Ishikawa (cell line): ENCODE measurements at regions not wholly inside any gene's neighbourhood (a gene's known extent, or its start where the extent isn't known, plus 50 kb on each side); places are given as distances from the start of the nearest gene placed in this dataset.

Experiments used
- CEBPB ChIP-seq: IDR thresholded peaks from 2 replicates; pipeline ENCODE4 v1.6.1; 2012
- CREB1 ChIP-seq: IDR thresholded peaks from 2 replicates; pipeline ENCODE4 v1.6.1; 2012; ENCODE audit warnings: low read depth
- EGR1 ChIP-seq: IDR thresholded peaks from 2 replicates; pipeline ENCODE4 v1.6.1; 2012
- EP300 ChIP-seq: IDR thresholded peaks from 2 replicates; pipeline ENCODE4 v1.6.1; 2012; ENCODE audit warnings: borderline replicate concordance
- FOXM1 ChIP-seq: IDR thresholded peaks from 2 replicates; pipeline ENCODE4 v1.6.1; 2012; ENCODE audit warnings: low read depth, borderline replicate concordance
- MAX ChIP-seq: IDR thresholded peaks from 2 replicates; pipeline ENCODE4 v1.6.1; 2012
- NFIC ChIP-seq: IDR thresholded peaks from 2 replicates; pipeline ENCODE4 v1.6.1; 2012
- RAD21 ChIP-seq: IDR thresholded peaks from 2 replicates; pipeline ENCODE4 v1.6.1; 2012; ENCODE audit warnings: low read depth
- REST ChIP-seq: IDR thresholded peaks from 2 replicates; pipeline ENCODE4 v1.6.1; 2012; ENCODE audit warnings: low read depth, mild to moderate bottlenecking
- TAF1 ChIP-seq: IDR thresholded peaks from 2 replicates; pipeline ENCODE4 v1.6.1; 2012; ENCODE audit warnings: low read depth, mild to moderate bottlenecking
- TCF12 ChIP-seq: IDR thresholded peaks from 2 replicates; pipeline ENCODE4 v1.6.1; 2012; ENCODE audit warnings: low read depth
- TEAD4 ChIP-seq: IDR thresholded peaks from 2 replicates; pipeline ENCODE4 v1.6.1; 2012
- USF1 ChIP-seq: IDR thresholded peaks from 2 replicates; pipeline ENCODE4 v1.6.1; 2012
- YY1 ChIP-seq: IDR thresholded peaks from 2 replicates; pipeline ENCODE4 v1.6.1; 2012; ENCODE audit warnings: low read depth
- ZBTB7A ChIP-seq: IDR thresholded peaks from 2 replicates; pipeline ENCODE4 v1.6.1; 2012; ENCODE audit warnings: low read depth

GRCh38 chr17:72569148-72569946, 448.5 kb downstream of the SOX9 start:
- TF ChIP-seq EGR1 (no peak), TCF12 (no peak), RAD21 (no peak), FOXM1 (no peak), ZBTB7A (no peak), NFIC (no peak), EP300 (no peak), TAF1 (no peak), MAX (no peak), USF1 (no peak), YY1 (no peak), REST (no peak), CEBPB (no peak), TEAD4 (no peak), CREB1 (no peak)

- TF ChIP-seq CREB1, result no peak
- TF ChIP-seq NFIC, result no peak
- TF ChIP-seq FOXM1, result no peak
- no peak for TF ChIP-seq REST
- TF ChIP-seq TEAD4, result no peak
- no peak for TF ChIP-seq TCF12
- TF ChIP-seq USF1, result no peak
- TF ChIP-seq EGR1, result no peak
- no peak for TF ChIP-seq TAF1
- TF ChIP-seq YY1, result no peak
- no peak for TF ChIP-seq ZBTB7A
Measured at GRCh38 chr17:72571813-72572396, 451.1 kb downstream of the SOX9 start.

GRCh38 chr17:72572604-72573491, 452.0 kb downstream of the SOX9 start:
- no peak for TF ChIP-seq FOXM1
- no peak for TF ChIP-seq EP300
- TF ChIP-seq TAF1, result no peak
- TF ChIP-seq RAD21, result no peak
- no peak for TF ChIP-seq ZBTB7A
- TF ChIP-seq NFIC, result no peak
- no peak for TF ChIP-seq USF1
- no peak for TF ChIP-seq MAX
- TF ChIP-seq EGR1, result no peak
- TF ChIP-seq REST, result no peak
- TF ChIP-seq TCF12, result no peak
- TF ChIP-seq TEAD4, result no peak
- TF ChIP-seq YY1, result no peak
- no peak for TF ChIP-seq CEBPB
- no peak for TF ChIP-seq CREB1
